ENCODE measurements at regions not wholly inside any gene's neighbourhood (a gene's known extent, or its start where the extent isn't known, plus 50 kb on each side); places are given as distances from the start of the nearest gene placed in this dataset.

GRCh38 chr2:156930423-156930822, 327.1 kb upstream of the GALNT5 start:
- TF ChIP-seq CTCF (IDR thresholded peaks at IDR 0.05) (no peak), POLR2A (IDR thresholded peaks at IDR 0.05) (no peak)

Measured in testis (tissue), 2 donors.